ENCODE measurements at regions not wholly inside any gene's neighbourhood (a gene's known extent, or its start where the extent isn't known, plus 50 kb on each side); places are given as distances from the start of the nearest gene placed in this dataset.

- DNase-seq (ENCODE audit: low spot score), result peak; percentile 35
- no peak for TF ChIP-seq CTCF (IDR thresholded peaks at IDR 0.05; ENCODE audit: extremely low read depth, missing control alignments)
Measured at GRCh38 chr7:63114371-63114985, 884.2 kb upstream of the ZNF722 start.

All from GM20000 (cell line).